ENCODE measurements at regions not wholly inside any gene's neighbourhood (a gene's known extent, or its start where the extent isn't known, plus 50 kb on each side); places are given as distances from the start of the nearest gene placed in this dataset.

DNA sequence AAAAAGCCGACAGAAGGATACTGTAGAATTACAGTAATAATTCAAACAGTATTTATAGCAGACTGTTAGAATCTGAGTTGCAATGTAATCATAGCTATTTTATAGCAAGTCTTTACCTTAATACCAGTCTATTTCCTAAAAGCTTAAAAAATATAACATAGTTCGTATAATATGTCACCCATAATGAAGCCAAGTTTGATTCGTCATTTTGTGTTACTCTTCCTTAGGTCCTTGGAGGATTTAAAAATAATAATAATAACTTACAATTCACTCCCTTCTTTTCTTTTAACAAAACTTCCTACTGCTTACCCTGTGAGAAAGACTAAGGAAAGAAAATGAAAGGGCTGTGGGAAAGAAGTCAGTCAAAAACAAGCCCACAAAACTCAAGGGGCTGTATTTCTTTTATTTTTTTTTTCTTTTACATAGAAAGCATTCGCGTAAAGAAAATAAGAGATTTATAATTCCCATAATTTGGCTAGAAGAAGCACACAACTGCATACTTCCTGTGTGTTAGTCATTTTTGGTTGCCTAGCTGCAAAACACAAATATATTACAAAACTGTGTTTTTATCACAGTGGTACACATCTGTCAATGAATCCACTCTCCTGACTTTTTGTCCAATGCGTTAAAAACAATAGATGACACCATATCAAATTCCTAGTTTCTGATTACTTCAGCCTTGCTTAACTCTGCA lies 187.2 kb upstream of the CELF2 start:
- no peak for DNase-seq

DNA sequence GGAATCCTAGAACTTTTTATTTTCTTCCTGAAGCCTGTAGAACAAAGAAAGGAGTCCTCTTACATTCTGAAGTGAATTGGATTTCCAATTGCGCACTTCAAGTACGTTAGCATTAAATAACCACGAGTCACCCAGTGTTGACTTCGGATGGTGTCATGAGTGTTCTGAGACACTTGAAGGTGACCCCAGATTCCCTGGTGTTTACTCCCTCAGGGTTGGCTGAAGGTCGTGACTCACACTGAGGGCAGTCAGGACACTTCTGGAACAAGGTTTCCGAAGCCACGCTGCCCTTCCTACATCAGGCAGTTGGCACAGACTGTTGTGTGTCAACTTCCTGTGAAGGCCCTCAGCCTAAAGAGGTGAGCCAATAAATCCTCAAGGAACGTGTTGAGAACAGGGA lies 186.6 kb upstream of the CELF2 start:
- no peak for DNase-seq

DNA sequence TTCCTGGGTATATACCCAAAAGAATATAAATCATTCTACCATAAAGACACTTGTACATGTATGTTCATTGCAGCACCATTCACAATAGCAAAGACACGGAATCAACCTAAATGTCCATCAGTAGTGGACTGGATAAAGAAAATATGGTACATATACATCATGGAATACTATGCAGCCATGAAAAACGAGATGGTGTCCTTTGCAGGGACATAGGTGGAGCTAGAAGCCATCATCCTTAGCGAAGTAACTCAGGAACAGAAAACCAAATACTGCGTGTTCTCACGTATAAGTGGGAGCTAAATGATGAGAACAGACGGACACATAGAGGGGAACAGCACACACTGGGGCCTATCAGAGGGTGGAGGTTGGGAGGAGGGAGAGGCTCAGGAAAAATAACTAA lies 183.7 kb upstream of the CELF2 start:
- DNase-seq: no peak

DNA sequence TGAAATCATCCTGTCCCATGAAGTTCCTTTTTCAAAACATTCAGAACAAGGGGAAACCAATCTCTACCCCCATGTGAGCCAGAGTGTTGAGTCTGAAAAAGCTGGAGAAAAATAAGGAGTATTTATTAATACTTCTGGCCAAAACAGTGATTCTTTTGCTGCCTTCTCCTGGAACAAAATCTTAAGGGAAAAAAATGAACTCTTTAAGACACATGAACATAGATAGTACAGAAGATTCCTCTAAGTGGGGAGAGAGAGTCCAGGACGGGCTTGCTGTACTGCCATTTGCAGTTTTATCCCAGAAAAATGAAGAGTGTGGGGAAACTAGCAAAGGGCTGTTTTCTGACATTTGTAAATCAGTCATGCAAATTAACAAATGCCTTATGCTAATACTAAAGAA lies 173.4 kb upstream of the CELF2 start:
- DNase-seq: no peak

DNA sequence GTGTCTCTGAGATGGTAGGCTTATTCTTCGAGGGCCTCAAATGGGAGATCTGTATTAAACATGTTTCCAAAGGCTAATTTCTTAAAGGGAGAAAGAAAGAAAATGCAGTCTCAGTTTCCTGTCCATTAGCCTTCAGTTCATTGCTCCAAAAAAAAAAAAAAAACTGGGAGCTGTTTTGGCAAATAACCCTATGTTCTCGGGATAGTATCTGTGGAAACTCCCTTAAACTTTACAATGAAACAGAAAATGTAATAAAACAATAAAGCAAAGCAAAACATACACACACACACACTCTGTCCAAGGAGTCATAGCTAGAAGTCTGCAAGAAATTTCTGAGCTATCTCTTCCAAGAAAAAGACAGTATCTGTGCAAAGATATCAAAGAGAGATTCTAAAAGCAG lies 172.5 kb upstream of the CELF2 start:
- DNase-seq: no peak

DNA sequence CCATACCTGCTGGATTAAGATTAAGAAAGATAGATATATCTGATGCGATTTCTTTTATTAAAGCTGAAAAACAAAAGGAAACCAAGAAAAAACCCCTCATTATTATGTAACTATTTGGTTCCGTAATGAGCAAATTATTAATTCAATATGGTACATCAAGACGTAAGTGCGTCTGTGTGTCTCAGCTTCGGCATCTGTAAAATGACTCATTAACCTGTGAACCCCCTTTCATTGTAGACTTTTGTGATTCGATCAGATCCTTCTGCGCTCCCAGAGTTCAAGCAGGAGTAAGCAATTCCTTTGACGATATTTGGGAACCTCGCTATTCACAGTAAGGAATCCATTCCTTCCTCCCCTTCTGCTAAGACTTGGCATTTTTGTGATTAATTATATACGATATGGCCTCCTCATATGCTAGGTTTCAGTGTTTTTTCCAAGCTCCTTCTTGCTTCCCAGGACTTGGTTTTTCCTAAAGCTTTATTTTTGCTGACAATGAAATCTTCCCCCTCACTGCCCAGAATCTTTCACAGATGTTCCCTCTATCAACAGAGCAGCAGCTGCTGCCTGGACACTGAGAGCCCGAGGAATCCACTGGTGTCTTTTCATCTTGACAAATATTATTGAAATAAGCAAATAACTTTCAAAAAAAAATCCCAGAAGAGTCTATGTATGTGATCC lies 171.7 kb upstream of the CELF2 start:
- no peak for DNase-seq

DNA sequence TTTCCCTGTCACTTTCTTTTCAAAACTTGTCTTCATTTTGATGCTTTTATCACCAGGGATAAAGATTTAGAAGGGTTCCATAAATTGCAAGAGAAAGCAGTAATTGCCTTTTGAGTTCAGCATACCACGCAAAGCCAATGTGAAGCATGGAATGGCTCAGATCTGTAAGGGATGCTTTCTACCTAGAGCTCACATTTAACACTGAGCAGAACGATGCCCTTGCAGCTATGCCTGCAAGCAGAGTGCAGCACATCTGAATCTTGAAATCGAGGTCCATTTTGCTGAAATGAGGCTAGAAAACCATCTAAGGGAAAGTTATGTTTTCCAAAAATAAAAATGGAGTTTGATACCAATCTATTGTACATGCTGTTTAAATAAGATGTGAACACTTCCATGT lies 171.2 kb upstream of the CELF2 start:
- DNase-seq: no peak

DNA sequence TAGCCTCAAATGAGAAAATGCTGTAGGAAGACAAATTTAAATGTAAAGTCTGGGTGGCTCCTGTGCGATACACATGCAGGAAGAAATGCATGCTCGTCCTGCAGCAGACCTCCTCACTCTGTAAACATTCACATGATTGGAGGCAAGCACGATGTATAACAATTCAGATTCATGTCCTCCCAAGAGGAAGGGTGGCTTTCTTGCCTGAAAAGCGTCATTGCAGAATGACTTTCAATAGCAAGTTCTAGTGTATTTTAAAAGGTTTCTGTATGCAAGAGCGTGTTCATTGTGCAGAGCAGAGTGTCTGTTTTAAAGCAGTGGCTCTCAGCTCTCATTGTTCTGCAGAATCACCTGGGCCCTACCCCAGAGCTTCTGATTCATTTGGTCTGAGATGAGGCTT lies 170.3 kb upstream of the CELF2 start:
- no peak for DNase-seq

DNA sequence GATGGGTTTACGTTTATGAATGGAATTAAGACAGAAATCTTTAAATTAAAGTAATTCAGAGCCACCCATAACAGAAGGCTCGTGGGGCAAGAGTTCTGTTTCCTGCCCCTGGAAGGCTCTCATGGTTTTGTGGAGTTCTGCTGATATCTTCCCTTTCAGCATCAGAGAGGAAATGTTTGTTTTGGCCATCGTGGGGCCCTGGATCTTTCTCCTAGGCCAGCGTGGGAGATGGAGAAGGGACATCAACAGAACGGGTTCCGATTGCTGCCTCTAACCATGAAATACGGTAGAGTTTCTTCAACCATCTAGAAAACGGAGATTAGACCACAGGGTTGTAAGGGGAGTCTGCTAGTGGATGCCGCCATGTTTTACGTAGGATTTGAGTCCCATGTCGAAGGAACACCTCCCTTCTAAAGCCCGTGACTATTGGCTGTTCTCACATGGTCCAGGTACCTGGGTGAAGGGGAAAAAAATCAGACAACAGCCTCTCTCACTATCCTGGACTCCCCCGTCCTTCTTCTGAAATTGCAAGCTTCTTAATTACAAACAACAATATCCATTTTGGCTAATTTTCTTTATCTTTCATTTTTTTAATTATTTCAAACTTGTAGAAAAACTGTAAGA lies 169.1 kb upstream of the CELF2 start:
- DNase-seq: no peak

DNA sequence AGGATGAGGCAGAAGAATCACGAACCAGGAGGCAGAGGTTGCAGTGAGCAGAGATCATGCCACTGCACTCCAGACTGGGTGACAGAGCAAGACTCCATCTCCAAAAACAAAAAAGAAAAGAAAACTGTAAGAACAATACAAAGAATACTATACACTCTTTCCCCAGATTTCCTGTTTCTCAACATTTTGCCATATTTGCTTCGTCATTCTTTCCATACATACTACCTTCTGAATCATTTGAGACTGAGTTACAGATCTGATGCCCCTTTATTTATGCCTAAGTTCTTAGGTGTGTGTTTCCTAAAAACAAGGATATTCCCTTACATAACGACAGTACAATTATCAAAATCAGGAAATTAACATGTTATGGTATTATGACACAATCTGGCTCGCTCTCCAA lies 168.4 kb upstream of the CELF2 start:
- no peak for DNase-seq

DNA sequence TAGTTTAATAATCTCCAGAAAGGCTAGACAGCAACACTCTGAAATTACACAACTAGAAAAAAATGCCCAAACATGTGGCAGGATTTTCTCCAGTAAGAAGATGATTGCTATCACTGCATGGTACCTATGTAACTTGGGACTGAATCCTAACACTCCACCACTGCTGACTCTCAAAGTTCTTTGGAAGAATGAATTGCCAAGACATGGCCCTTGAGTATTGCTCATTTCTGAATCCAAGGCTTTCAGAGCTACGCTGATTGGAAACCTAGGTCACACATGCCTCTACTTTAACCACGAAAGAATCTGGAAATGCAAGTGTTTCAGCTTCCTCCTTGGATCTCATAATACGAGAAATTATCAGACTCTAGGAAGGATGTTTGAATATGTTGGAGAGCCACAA lies 167.5 kb upstream of the CELF2 start:
- no peak for DNase-seq

DNA sequence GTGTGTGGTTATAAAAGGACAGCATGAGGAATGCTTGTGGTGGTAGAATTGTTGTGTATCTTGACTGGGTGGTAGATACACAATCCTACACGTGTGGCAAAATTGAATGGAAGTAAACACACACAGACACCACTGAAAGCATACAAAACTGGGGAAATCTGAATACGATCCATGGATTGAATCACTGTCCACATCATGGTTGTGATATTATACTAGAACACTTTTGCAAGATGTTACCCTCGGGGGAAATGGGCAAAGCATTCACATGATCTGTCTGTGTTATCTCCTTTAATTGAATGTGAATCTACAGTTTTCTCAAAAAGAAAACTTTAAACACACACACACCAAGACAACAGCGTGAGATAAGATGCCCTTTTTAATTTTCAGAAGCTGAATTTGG lies 165.2 kb upstream of the CELF2 start:
- DNase-seq: no peak

DNA sequence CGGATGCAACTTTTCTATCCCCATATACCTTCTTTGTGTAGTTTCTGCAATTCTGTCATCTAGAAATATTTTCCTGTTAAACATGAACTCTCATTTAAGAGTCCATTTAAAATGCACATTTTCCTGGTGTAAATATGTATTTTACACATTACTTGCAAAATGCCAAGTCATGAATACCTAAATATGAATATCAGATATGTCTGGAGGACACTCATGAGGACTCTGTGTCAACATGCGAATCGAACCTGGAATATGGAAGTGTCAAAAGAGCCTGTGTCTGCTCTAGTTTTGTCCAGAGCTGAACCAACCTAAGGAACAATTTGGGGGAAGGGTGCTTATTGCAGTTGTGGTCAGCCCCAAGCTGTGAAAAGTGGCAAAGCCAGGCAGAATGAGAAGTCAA lies 163.7 kb upstream of the CELF2 start:
- DNase-seq: no peak

DNA sequence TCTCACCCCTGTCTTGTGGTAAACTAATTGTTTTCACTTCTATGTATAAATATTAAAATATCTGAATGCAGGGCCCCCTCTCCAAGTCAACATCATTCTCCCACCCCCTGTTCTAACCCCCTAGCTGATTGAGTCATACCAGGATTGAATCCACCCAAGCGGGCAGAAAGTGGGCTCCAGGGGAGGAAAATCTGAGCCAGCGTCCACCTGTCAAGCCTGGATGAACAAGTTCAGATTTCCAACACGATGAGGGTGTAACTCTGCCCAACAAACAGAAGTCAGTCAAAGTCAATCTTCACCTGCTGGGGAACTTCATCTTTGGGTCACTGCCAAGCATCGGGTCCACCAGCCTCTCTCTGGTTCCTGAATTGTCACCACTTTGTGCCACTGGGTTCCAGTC lies 162.9 kb upstream of the CELF2 start:
- DNase-seq: no peak

DNA sequence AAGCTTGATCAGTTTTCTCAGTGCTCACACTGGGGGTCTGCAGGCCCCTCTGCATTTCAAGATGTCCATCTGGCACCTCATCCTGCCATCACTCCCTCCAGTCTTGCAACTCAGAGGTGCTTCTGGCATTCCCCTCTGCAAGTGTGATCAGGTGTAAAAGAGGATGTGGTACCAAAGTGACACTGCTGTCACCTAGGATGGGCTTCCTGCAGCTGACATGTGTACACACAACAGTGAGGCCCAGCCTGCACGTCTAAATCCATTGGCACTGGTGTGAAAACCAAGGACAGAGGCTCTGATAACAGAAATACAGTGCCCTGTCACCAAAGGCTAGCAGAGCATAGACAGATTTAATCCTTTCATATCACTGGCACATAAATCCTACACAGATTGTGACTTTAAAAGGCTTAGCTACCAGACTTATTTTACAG lies 162.5 kb upstream of the CELF2 start:
- no peak for DNase-seq

DNA sequence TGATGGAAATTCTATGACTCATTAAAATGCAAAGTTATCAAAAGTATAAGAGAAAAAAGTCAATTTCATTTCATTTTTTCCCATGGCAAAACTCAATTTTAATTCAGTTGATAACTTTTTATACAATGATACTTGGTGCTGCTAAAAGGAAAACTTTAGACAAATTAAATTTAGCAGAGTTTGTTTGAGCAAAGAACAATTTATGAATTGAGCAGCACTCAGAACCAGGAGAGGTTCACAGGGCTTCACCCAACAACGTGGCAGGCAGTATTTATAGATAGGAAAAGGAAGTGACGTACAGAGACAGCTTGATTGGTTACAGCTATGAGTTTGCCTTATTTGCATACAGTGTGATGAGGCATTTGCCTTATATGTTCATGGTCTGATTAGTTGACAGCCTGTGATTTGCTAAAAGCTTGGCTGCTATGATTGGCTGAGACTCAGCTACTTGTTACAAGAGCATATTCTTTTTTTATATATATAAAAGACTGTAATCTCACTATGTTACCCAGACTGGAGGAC lies 157.2 kb upstream of the CELF2 start:
- no peak for DNase-seq

DNA sequence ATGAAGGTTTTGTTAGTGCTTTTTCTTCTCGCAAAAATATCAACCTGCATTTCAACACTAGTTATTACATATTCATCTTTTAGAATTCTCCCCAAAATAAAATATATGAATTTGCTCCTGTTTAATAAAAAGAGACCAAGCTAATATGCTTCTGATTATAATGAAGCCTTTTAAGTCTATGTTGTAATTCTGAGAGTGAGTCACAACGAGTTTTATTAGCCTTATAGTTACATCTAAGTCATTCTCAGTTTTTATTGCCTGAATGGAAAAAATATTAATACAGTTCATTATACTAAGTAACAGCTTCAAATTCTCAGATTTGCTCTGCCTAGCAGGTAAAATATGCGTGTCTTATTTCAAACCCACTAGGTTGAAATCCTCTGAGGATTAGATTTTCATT lies 152.4 kb upstream of the CELF2 start:
- no peak for DNase-seq

DNA sequence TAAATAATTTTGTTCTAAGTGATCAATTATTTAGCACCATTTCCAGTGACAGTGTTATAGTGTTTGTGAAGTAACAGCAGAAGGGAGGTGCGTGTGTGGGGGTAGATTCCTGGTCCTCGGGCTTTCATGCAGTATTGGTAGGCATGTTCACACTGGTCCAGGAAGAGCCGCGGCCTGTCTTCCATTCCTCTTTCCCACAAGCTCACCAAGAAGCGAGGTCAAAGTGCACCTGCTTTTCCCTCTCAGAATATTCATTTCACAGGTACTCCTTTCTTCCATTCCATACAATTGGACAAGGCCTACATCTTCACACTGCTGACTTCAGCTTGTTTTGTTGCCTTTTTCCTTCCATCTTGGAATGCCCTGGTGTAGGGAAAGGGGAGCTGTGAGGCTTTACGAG lies 151.8 kb upstream of the CELF2 start:
- DNase-seq: no peak

DNA sequence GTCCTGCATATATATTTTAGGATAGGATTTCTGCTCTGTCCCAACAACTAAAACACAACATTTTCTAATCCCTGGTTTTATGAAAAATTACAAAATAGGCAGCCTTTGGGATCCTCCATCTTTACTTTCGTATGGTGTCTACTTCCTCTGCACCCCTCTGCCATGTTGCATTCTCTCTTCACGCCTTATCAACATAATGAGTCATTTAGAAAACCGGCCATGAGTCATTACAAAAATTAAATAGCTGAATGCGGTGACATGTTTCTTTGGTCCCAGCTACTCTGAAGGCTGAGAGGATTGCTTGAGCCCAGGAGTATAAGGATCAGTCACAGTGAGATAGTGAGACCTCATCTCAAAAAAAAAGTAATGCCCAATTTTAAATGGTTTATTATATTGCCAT lies 148.1 kb upstream of the CELF2 start:
- DNase-seq: no peak

DNA sequence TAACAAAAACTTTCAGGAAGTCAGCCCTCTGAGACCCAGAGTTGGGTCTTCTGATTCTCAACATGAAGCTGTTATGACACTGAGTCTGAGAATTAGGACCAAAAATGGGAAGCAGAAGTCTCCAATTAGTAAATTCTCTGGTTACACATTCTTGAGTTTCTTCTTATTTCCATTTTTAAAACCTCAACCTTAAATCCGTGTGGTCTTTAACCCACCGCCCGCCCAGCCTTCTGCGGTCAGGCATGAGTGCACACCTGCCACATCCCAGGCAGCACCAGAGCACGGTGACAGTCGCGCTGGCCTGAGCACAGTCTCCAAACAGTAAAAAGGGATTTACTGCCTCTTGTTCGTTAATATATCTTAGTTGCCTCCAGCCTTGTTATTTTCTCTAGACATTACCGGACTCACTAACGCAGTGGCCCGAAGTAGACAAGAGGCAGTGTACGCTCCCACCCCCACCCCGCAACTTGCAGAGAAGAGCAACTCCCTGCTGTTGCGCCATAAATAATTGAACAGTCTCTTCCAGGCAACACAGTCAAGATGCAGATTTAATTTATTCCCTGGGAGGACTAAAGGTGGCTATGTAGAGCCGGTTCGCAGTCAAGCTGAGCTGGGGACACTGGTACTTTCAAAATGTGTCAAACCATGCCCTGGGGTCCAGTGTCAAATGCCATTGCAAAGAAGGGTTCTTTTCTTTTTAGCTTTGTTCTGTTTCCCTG lies 147.0 kb upstream of the CELF2 start:
- DNase-seq: no peak

DNA sequence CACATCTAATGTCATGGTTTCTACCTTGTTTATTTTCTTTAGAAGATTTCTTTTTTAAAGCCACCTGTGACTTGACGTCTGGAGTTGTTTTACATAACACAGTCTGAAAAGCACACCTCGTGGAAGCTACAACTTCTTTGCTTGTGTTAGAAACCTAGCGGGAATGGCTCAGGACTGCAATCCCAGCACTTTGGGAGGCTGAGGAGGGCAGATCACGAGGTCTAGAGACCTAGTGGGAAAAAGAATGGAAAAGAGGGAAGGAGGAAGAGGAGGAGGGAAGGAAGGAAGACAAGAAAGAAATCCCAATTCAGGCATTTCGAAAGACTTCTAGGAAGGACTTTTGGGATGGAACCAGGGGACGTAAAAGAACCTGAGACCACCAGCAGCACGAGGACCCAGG lies 146.3 kb upstream of the CELF2 start:
- no peak for DNase-seq

DNA sequence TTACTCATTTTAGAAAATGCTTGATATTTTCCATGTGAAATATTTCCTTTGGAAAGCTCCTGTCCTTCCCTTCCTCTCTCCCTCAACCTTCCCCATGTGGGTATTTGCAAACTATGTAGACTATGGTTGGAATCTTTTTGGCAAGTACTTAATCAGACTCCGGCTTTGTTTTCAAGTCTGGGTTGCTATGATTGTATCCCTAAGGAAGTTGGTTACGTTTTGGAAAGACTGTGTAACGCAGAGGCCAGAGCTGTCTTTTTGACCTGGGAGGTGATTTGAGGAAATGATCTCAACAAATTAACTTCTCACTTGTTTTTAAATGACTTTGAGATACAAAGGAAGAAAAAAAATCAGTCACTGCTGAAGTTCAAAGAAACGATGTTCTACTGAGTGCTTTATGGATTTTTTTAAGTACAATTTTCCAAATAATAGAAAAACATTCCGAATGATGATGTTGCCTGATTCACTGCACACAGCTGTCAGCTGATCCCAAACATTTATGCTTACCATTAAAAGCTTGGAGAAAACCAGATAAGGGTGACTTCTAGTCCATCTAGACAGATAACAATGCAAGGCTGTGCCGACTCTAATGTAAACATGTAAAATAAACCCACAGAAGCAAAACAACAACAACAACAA lies 145.5 kb upstream of the CELF2 start:
- DNase-seq: no peak

DNA sequence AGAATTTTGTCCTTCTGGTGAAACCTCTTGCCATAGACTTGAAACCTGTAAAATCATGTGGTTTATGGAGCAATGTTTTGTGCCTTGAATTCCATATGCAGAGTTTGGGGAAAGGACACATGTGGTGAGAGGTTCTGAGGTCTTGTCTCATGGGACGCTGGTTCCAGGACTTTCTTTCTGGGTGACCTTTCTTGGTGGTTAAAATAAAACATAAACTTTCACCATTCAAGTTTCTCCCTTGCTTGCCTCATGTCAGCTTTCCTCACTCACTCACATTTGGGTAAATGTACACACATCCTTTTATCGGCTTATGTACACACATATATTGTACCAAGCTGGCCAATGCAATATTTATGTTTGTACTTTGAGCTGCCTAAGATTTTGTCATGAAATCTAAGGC lies 144.9 kb upstream of the CELF2 start:
- DNase-seq: no peak

All from CD4-positive, alpha-beta T cell treated with Interleukin-15 for 1 hour (primary cell).